Karpas-422 (cell line): ENCODE measurements at regions not wholly inside any gene's neighbourhood (a gene's known extent, or its start where the extent isn't known, plus 50 kb on each side); places are given as distances from the start of the nearest gene placed in this dataset.

Source experiments
- DNase-seq: peaks from one replicate; pipeline ENCODE4 v3.0.0-alpha.2; 2015
- H2AFZ ChIP-seq: fragments of 200-600 bp; sonication (generic); 2 replicates; pipeline ENCODE4 v1.6.1; 2014; ENCODE audit warnings: antibody characterized with exemption, low read length, mixed read lengths
- H3K27ac ChIP-seq: fragments of 200-600 bp; sonication (generic); 2 replicates; pipeline ENCODE4 v1.5.1; 2014; ENCODE audit warnings: mild to moderate bottlenecking, low read length, moderate library complexity
- H3K27me3 ChIP-seq: fragments of 200-600 bp; sonication (generic); 2 replicates; pipeline ENCODE4 v1.6.1; 2014; ENCODE audit warnings: low read length, mixed read lengths
- H3K36me3 ChIP-seq: fragments of 200-600 bp; sonication (generic); 2 replicates; pipeline ENCODE4 v1.6.1; 2014; ENCODE audit warnings: low read length, mixed read lengths; ENCODE audit not compliant: insufficient read depth
- H3K4me1 ChIP-seq: fragments of 200-600 bp; sonication (generic); 2 replicates; pipeline ENCODE4 v1.6.1; 2014; ENCODE audit warnings: mild to moderate bottlenecking, low read length, mixed read lengths
- H3K4me2 ChIP-seq: fragments of 200-600 bp; sonication (generic); 2 replicates; pipeline ENCODE4 v1.6.1; 2014; ENCODE audit warnings: low read length, low read depth, mild to moderate bottlenecking; ENCODE audit not compliant: poor library complexity, severe bottlenecking
- H3K4me3 ChIP-seq: fragments of 200-600 bp; sonication (generic); 2 replicates; pipeline ENCODE4 v1.5.1; 2014; ENCODE audit warnings: mild to moderate bottlenecking, antibody characterized with exemption, low read length, mixed read lengths
- H3K79me2 ChIP-seq: fragments of 200-600 bp; sonication (generic); 2 replicates; pipeline ENCODE4 v1.6.1; 2014; ENCODE audit warnings: mild to moderate bottlenecking, low read length, mixed read lengths
- H3K9ac ChIP-seq: fragments of 200-600 bp; sonication (generic); 2 replicates; pipeline ENCODE4 v1.6.0; 2014; ENCODE audit warnings: low read length
- H3K9me2 ChIP-seq: fragments of 200-600 bp; sonication (generic), shearing (Covaris generic); replicated peaks from 2 replicates; pipeline ENCODE4 v1.6.0; 2014; ENCODE audit warnings: mild to moderate bottlenecking, low read length, moderate library complexity; ENCODE audit not compliant: insufficient read depth
- H3K9me3 ChIP-seq: fragments of 300-700, 200-600 bp; sonication (generic); 2 replicates; pipeline ENCODE4 v1.6.1; 2014; ENCODE audit warnings: low read length, mixed read lengths
- H4K20me1 ChIP-seq: fragments of 200-600 bp; sonication (generic); 2 replicates; pipeline ENCODE4 v1.6.1; 2014; ENCODE audit warnings: mild to moderate bottlenecking, antibody characterized with exemption, low read length, low read depth; ENCODE audit not compliant: insufficient read depth

- H3K4me3 ChIP-seq = no peak overlapping the region
- H3K9me2 ChIP-seq = no peaks in the 10 kb centered on the region
- H3K36me3 ChIP-seq = no peaks in the 10 kb centered on the region
- no peak overlapping the region for H3K4me2 ChIP-seq
- H3K79me2 ChIP-seq = no peaks in the 10 kb centered on the region
- H3K27me3 ChIP-seq = no peaks in the 10 kb centered on the region
- no peaks in the 10 kb centered on the region for H4K20me1 ChIP-seq
- no peak for DNase-seq
- H3K9ac ChIP-seq = no peak overlapping the region
- H2AFZ ChIP-seq = no peak overlapping the region
- no peaks in the 10 kb centered on the region for H3K9me3 ChIP-seq
- H3K27ac ChIP-seq = no peak overlapping the region
- H3K4me1 ChIP-seq = no peaks in the 10 kb centered on the region
Observed at GRCh38 chr5:179430193-179431175, 85.2 kb upstream of the ADAMTS2 start.

GRCh38 chr5:179427676-179428056 is 82.4 kb upstream of the ADAMTS2 start:
- Histone ChIP-seq H3K9me3 (no peaks in the 10 kb centered on the region), H3K36me3 (no peaks in the 10 kb centered on the region), H3K79me2 (no peaks in the 10 kb centered on the region), H3K4me3 (no peak overlapping the region), H3K4me1 (no peaks in the 10 kb centered on the region), H2AFZ (no peak overlapping the region), H4K20me1 (no peaks in the 10 kb centered on the region), H3K27me3 (no peaks in the 10 kb centered on the region), H3K27ac (no peak overlapping the region), H3K9ac (no peak overlapping the region), H3K4me2 (no peak overlapping the region), H3K9me2 (no peaks in the 10 kb centered on the region)
- no peak for DNase-seq

- Histone ChIP-seq H3K27ac (no peak overlapping the region), H4K20me1 (no peaks in the 10 kb centered on the region), H3K4me1 (no peaks in the 10 kb centered on the region), H3K79me2 (no peaks in the 10 kb centered on the region), H3K9me2 (no peaks in the 10 kb centered on the region), H3K36me3 (no peaks in the 10 kb centered on the region), H3K9me3 (no peaks in the 10 kb centered on the region), H3K9ac (no peak overlapping the region), H3K4me3 (no peak overlapping the region), H3K4me2 (no peak overlapping the region), H2AFZ (no peak overlapping the region), H3K27me3 (no peaks in the 10 kb centered on the region)
- no peak for DNase-seq
Observed at GRCh38 chr5:179427032-179427675, 81.9 kb upstream of the ADAMTS2 start.

GRCh38 chr5:179422908-179423481 is 77.7 kb upstream of the ADAMTS2 start:
- no peak for DNase-seq
- no peaks in the 10 kb centered on the region for H3K36me3 ChIP-seq
- no peaks in the 10 kb centered on the region for H3K27me3 ChIP-seq
- no peak overlapping the region for H3K27ac ChIP-seq
- no peak overlapping the region for H3K9ac ChIP-seq
- H2AFZ ChIP-seq = no peak overlapping the region
- H3K9me2 ChIP-seq = no peaks in the 10 kb centered on the region
- H3K4me1 ChIP-seq = no peaks in the 10 kb centered on the region
- no peak overlapping the region for H3K4me2 ChIP-seq
- H4K20me1 ChIP-seq = no peaks in the 10 kb centered on the region
- no peak overlapping the region for H3K4me3 ChIP-seq
- H3K9me3 ChIP-seq = no peaks in the 10 kb centered on the region
- no peaks in the 10 kb centered on the region for H3K79me2 ChIP-seq

GRCh38 chr5:179422213-179422855 is 77.1 kb upstream of the ADAMTS2 start:
- Histone ChIP-seq H3K4me1 (no peaks in the 10 kb centered on the region), H3K9ac (no peak overlapping the region), H3K9me2 (no peaks in the 10 kb centered on the region), H3K79me2 (no peaks in the 10 kb centered on the region), H2AFZ (no peak overlapping the region), H3K4me2 (no peak overlapping the region), H3K4me3 (no peak overlapping the region), H4K20me1 (no peaks in the 10 kb centered on the region), H3K36me3 (no peaks in the 10 kb centered on the region), H3K27me3 (no peaks in the 10 kb centered on the region), H3K27ac (no peak overlapping the region), H3K9me3 (no peaks in the 10 kb centered on the region)
- no peak for DNase-seq

- Histone ChIP-seq H3K4me2 (no peak overlapping the region), H3K27ac (no peak overlapping the region), H3K4me1 (no peaks in the 10 kb centered on the region), H3K79me2 (no peaks in the 10 kb centered on the region), H3K36me3 (no peaks in the 10 kb centered on the region), H3K9me3 (no peaks in the 10 kb centered on the region), H3K4me3 (no peak overlapping the region), H3K9me2 (no peaks in the 10 kb centered on the region), H3K27me3 (no peaks in the 10 kb centered on the region), H2AFZ (no peak overlapping the region), H3K9ac (no peak overlapping the region), H4K20me1 (no peaks in the 10 kb centered on the region)
- DNase-seq = no peak
Observed at GRCh38 chr5:179421144-179421901, 76.1 kb upstream of the ADAMTS2 start.

GRCh38 chr5:179420476-179420875 is 75.2 kb upstream of the ADAMTS2 start:
- Histone ChIP-seq H3K9me2 (no peaks in the 10 kb centered on the region), H3K4me3 (no peak overlapping the region), H3K79me2 (no peaks in the 10 kb centered on the region), H3K27ac (no peak overlapping the region), H3K4me2 (no peak overlapping the region), H3K4me1 (no peaks in the 10 kb centered on the region), H3K27me3 (no peaks in the 10 kb centered on the region), H3K9ac (no peak overlapping the region), H3K9me3 (no peaks in the 10 kb centered on the region), H3K36me3 (no peaks in the 10 kb centered on the region), H2AFZ (no peak overlapping the region), H4K20me1 (no peaks in the 10 kb centered on the region)
- no peak for DNase-seq
